Body of pancreas (tissue), 4 donors: ENCODE measurements at regions not wholly inside any gene's neighbourhood (a gene's known extent, or its start where the extent isn't known, plus 50 kb on each side); places are given as distances from the start of the nearest gene placed in this dataset.

Experiments used
- POLR2A ChIP-seq, 3 donors: fragments of 450-650 bp; IDR thresholded peaks; one replicate each; pipeline ENCODE4 v1.6.1; 2016; ENCODE audit warnings: antibody characterized with exemption in 3 of 3, mild to moderate bottlenecking in 2 of 3
- TF ChIP-seq, protein P1 (sequence below), 7 experiments: fragments of 450-650 bp in 4 of 7; fragments of 200-600 bp in 3 of 7; sonication (generic) in 3 of 7; IDR thresholded peaks; one replicate each; pipeline ENCODE4 v1.5.1; 2016 to 2019; ENCODE audit warnings: antibody characterized with exemption in 7 of 7

DNA sequence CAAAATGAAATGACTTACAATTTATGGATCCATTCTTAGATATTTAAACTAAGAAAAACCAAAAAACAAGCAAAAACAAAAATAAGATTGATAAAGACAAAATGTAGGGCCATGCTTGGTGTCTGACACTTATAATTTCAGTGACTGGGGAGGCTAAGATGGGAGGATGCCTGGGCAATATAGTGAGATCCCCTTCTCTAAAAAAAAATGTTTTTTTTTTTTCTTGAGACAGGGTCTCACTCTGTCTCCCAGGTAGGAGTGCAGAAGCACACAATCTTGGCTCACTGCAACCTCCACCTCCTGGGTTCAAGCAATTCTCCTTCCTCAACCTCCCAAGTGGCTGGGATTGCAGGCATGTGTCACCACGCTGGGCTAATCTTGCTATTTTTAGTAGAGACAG, 92.4 kb downstream of the HFE start:
- TF ChIP-seq, protein P1, sequence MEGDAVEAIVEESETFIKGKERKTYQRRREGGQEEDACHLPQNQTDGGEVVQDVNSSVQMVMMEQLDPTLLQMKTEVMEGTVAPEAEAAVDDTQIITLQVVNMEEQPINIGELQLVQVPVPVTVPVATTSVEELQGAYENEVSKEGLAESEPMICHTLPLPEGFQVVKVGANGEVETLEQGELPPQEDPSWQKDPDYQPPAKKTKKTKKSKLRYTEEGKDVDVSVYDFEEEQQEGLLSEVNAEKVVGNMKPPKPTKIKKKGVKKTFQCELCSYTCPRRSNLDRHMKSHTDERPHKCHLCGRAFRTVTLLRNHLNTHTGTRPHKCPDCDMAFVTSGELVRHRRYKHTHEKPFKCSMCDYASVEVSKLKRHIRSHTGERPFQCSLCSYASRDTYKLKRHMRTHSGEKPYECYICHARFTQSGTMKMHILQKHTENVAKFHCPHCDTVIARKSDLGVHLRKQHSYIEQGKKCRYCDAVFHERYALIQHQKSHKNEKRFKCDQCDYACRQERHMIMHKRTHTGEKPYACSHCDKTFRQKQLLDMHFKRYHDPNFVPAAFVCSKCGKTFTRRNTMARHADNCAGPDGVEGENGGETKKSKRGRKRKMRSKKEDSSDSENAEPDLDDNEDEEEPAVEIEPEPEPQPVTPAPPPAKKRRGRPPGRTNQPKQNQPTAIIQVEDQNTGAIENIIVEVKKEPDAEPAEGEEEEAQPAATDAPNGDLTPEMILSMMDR (IDR thresholded peaks at IDR 0.05) = no peak
- no peak for TF ChIP-seq POLR2A (IDR thresholded peaks at IDR 0.05)
